Ovary (tissue), 3 donors: ENCODE measurements at regions not wholly inside any gene's neighbourhood (a gene's known extent, or its start where the extent isn't known, plus 50 kb on each side); places are given as distances from the start of the nearest gene placed in this dataset.

Source experiments
- EP300 ChIP-seq: sonication (generic); formaldehyde crosslinking; IDR thresholded peaks from one replicate; pipeline ENCODE4 v1.6.1; 2017; ENCODE audit warnings: antibody characterized with exemption
- POLR2A ChIP-seq: fragments of 450-650 bp; IDR thresholded peaks from one replicate; pipeline ENCODE4 v1.6.1; 2017; ENCODE audit warnings: antibody characterized with exemption, mild to moderate bottlenecking, moderate library complexity
- TF ChIP-seq, protein P1 (sequence below), 3 donors: fragments of 450-650 bp in 2 of 3; fragments of 200-600 bp in 1 of 3; IDR thresholded peaks; one replicate each; pipeline versions ENCODE4 v1.5.1 to v1.8.0; 2016 to 2022; ENCODE audit warnings: antibody characterized with exemption in 3 of 3, mild to moderate bottlenecking in 1 of 3
- donor health status: DM: no; HTN: no; CAD: no.

DNA sequence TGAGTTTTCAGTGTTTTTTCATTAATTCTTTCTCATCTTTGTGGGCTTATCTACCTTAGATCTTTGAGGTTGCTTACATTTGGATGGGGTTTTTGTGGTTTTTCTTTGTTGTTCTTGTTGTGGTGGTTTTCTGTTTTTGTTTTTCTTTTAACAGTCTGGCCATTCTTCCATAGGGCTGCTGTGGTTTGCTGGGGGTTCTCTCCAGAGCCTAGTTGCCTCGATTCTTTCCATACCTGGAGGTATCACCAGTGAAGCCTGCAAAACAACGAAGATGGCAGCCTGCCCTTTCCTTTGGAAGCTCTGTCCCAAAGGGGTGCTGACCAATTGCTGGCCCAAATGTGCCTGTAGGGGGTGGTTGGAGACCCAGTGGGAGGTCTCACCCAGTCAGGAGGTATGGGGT, 168.6 kb upstream of the CLNK start:
- TF ChIP-seq, protein P1, sequence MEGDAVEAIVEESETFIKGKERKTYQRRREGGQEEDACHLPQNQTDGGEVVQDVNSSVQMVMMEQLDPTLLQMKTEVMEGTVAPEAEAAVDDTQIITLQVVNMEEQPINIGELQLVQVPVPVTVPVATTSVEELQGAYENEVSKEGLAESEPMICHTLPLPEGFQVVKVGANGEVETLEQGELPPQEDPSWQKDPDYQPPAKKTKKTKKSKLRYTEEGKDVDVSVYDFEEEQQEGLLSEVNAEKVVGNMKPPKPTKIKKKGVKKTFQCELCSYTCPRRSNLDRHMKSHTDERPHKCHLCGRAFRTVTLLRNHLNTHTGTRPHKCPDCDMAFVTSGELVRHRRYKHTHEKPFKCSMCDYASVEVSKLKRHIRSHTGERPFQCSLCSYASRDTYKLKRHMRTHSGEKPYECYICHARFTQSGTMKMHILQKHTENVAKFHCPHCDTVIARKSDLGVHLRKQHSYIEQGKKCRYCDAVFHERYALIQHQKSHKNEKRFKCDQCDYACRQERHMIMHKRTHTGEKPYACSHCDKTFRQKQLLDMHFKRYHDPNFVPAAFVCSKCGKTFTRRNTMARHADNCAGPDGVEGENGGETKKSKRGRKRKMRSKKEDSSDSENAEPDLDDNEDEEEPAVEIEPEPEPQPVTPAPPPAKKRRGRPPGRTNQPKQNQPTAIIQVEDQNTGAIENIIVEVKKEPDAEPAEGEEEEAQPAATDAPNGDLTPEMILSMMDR (IDR thresholded peaks at IDR 0.05): no peak
- TF ChIP-seq EP300: no peak
- no peak for TF ChIP-seq POLR2A
